ENCODE measurements at regions not wholly inside any gene's neighbourhood (a gene's known extent, or its start where the extent isn't known, plus 50 kb on each side); places are given as distances from the start of the nearest gene placed in this dataset.
"Not testable (repeated sequence)": the region's sequence is repeated elsewhere in the genome, so short reads cannot be mapped to it uniquely, and the experiment has no call there.

DNA sequence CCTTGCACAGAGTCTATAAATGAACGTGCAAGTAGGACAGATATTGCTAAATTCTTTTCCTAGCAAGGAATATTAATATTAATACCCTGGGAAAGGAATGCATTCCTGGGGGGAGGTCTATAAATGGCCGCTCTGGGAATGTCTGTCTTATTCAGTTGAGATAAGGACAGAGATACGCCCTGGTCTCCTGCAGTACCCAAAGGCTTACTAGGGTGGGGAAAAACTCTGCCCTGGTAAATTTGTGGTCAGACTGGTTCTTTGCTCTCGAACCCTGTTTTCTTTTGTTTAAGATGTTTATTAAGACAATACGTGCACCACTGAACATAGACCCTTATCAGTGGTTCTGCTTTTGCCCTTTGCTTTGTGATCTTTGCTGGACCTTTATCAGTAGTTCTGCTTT, 122.0 kb downstream of the ART5 start:
- not testable (repeated sequence) for TF ChIP-seq CTCF (conservative IDR thresholded peaks at IDR 0.05; ENCODE audit: low read depth in 2 of 2); ZNF462 (CRISPR knock-in tag; IDR thresholded peaks at IDR 0.05); POLR2AphosphoS5 (IDR thresholded peaks at IDR 0.05; ENCODE audit: low read depth); EZH2phosphoT487 (IDR thresholded peaks at IDR 0.05; ENCODE audit: unreplicated experiment); CREB1 (CRISPR knock-in tag; IDR thresholded peaks at IDR 0.05; ENCODE audit: low read depth); EZH2 (IDR thresholded peaks at IDR 0.05; ENCODE audit: low read depth, unreplicated experiment); ZNF331 (CRISPR knock-in tag; IDR thresholded peaks at IDR 0.05; ENCODE audit: low read depth); NANOG (IDR thresholded peaks at IDR 0.05; ENCODE audit: borderline replicate concordance)
- TF ChIP-seq, protein P1, sequence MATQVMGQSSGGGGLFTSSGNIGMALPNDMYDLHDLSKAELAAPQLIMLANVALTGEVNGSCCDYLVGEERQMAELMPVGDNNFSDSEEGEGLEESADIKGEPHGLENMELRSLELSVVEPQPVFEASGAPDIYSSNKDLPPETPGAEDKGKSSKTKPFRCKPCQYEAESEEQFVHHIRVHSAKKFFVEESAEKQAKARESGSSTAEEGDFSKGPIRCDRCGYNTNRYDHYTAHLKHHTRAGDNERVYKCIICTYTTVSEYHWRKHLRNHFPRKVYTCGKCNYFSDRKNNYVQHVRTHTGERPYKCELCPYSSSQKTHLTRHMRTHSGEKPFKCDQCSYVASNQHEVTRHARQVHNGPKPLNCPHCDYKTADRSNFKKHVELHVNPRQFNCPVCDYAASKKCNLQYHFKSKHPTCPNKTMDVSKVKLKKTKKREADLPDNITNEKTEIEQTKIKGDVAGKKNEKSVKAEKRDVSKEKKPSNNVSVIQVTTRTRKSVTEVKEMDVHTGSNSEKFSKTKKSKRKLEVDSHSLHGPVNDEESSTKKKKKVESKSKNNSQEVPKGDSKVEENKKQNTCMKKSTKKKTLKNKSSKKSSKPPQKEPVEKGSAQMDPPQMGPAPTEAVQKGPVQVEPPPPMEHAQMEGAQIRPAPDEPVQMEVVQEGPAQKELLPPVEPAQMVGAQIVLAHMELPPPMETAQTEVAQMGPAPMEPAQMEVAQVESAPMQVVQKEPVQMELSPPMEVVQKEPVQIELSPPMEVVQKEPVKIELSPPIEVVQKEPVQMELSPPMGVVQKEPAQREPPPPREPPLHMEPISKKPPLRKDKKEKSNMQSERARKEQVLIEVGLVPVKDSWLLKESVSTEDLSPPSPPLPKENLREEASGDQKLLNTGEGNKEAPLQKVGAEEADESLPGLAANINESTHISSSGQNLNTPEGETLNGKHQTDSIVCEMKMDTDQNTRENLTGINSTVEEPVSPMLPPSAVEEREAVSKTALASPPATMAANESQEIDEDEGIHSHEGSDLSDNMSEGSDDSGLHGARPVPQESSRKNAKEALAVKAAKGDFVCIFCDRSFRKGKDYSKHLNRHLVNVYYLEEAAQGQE (IDR thresholded peaks at IDR 0.05; ENCODE audit: unreplicated experiment), result not testable (repeated sequence)

All from GM23338 (cell line).